Dermis microvascular lymphatic vessel endothelial cell (primary cell): ENCODE measurements at regions not wholly inside any gene's neighbourhood (a gene's known extent, or its start where the extent isn't known, plus 50 kb on each side); places are given as distances from the start of the nearest gene placed in this dataset.

Experiments used
- DNase-seq, 2 donors: peaks; one replicate each; pipeline versions ENCODE4 v3.0.0 to v3.0.0-alpha.2; 2010; ENCODE audit warnings: low read depth in 2 of 2

DNA sequence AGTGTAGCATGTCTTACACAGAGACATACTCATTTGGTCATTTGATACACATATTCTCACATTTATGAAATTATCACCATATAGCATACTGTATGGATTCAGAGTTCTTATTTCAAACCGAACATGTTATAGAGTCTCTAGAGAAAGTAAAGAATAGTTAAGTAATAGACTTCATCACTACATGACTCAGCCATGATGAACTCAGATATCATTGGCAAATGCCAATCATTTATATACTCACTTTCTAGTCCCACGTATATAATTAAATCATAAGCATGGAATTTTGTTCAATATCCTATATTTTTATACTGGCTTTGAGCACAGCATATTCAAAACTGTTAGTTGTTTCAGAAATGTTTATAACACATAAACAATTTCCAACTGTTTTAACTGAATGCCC lies 749.9 kb downstream of the HACE1 start:
- no peak for DNase-seq

DNA sequence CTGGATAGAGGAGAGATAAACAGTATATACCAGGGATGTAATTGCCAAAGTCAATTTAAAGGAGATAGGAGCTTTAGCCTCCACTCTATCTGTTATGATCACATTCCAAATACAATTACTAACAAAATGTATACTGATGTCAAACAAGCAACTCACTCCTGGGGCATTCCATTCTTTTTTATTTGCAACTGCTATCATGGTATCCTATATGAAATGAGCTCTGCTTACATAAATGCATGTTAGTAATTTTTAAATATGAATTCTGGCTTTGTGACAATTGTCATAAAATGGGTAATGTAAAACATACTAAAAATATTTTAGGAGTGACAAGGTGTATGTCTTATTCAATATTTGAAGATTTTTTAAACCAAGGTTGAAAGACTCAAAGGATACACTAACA lies 751.1 kb downstream of the HACE1 start:
- DNase-seq = no peak

DNA sequence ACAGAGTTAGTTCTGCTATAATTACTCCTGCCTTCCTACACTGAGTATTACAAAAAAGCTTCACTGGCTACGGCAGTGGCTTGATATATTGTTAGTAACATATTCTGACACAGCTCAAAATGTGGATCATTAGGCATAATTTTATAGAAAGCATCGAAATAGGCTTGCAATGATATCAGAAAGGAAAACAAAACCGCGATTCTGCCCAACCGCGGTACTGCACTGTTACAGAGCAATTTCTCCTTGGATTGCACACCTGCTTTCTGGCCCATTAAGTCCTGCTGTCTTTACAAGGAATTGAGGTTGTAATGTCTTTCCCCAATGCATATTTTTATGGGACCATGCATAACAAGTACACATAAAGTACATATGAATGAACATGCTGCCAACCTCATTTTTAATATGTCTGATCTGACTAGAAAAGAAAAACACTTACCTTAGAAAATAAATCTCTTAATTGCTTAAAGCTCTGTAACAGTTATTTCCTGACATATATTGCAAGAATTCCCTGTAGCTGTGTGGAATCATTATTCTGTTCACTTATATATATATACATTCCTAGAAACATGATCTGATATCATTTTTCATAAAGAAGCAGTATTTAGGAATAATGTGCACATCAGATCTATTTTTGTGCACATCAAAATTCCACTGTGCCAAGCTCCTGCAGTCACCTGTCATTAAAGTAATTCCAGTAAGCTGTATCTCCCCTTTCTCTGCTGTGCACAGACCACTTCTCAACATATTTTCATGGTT lies 763.9 kb downstream of the HACE1 start:
- no peak for DNase-seq

DNA sequence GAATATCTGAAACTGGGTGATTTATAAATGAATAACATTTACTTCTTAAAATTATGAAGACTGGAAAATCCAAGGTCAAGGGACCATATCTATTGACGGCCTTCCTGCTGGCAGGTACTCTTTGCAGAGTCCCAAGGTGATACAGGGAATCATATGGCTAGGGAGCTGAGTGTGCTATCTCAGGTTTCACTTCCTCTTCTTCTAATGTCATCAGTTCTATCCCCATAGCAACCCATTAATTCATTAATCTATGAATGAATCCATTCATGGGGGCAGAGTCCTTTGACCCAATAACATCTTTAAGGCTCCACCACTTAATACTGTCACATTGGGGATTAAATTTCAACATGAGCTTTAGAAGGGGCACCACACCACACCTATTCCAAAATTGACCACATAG lies 772.0 kb downstream of the HACE1 start:
- no peak for DNase-seq

DNA sequence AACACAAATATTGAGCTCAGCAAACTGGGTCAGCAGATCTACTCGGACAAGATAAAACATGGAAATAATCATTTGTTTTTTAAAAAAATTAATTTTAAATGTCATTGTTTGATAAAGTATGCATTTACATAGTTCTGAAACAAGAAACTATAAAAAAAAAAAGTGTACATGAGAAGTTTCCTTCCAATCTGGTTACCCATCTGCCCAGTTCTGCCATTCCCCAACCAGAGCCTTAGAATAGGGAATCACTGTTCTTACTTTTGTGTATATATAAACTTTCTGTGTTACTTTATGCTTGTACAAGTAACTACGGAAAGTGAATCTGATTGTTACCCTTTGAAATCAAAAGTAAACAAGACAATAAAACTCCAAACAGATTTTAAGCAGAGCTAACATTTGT lies 791.4 kb downstream of the HACE1 start:
- no peak for DNase-seq

DNA sequence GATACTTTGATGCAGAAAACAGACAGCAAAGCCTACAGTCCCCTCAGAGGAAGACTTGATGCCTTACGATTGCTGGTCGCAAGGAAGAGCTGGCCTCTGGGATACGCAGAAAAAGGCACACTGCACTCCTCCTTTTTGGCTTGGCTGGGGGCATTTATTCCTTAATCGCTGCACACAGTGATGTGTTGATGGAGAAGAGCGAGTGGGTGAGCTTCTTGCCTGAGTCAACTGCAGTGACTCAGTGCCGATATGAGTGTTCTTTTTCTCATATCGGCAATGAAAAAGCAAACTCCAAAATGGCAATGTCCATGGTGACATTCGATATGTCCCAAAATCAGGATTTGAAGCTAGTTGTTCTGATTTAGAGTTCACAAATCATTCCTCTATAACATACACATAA lies 794.8 kb downstream of the HACE1 start:
- no peak for DNase-seq

DNA sequence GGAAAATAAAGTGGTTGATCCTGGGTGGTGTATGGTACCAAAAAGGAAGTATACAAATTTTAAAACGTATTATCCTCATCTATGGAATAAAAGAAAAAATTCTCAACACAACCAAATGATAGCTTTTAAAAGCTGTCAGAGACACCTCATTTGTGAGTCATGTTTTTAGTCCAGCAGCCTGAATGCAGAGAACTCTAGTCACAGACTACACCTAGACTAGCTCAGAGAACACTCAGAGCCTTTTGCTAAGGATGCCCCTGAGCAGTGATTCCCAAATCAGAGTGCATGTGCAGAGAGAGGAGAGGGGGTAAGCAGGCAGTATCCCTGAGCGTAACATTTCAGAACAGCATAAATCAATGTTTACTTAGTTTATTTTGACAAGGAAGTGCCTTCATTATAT lies 809.3 kb downstream of the HACE1 start:
- peak in 1 of 2 donors; percentile 12 for DNase-seq

DNA sequence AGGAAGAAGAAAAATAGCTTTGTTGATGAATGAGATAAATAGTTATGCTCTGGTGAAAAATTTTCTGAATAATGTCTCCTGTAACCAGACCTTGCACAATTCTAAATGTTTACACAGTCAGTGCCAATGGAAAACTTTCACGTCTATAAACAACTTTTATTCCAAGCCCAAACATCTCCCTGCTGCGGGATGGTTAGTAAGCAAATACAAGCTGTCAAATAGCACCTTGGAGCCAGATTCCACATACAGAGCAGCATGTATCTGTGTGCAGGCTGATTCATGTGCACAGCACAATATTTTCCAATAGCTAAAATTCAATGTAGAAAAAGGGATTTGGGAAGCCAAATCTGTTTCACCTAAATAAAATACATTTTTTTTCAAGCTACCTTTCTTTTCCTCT lies 813.3 kb downstream of the HACE1 start:
- no peak for DNase-seq

DNA sequence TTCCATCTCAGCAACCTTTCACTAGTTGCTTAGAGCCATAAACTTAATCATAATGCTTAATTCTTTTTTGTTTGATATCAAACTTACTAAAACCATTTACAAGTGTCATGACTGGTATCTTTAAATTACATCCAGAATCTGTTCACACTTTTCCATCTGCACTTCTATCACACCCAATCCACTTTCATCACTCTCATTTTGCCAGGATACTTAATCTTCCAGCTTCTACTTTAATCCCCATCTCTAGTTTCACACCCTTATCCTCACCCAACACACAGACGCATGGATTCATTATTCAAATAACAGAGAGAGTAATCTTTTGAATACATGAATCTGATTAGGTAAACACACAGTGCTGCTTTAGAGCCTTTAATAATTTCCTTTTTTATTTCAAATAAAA lies 828.4 kb downstream of the HACE1 start:
- DNase-seq = no peak

DNA sequence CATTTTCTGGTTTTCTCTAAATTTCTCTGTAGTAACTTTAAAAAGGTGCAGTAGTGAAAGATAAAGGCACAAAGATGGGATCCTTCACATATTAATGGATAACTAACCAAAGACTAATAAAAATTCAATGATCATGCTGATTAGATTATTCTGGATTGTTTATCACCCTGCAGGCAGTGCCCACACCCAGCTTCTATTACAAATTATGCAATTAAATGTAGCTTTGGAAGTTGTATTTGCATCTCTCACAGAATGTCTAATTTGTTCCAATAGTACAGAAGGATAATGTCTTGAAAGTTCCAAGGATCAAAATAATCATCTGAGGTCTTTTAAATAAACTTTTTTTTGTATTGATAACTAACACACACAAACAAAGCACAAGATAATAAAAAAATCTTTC lies 837.6 kb downstream of the HACE1 start:
- DNase-seq = no peak

DNA sequence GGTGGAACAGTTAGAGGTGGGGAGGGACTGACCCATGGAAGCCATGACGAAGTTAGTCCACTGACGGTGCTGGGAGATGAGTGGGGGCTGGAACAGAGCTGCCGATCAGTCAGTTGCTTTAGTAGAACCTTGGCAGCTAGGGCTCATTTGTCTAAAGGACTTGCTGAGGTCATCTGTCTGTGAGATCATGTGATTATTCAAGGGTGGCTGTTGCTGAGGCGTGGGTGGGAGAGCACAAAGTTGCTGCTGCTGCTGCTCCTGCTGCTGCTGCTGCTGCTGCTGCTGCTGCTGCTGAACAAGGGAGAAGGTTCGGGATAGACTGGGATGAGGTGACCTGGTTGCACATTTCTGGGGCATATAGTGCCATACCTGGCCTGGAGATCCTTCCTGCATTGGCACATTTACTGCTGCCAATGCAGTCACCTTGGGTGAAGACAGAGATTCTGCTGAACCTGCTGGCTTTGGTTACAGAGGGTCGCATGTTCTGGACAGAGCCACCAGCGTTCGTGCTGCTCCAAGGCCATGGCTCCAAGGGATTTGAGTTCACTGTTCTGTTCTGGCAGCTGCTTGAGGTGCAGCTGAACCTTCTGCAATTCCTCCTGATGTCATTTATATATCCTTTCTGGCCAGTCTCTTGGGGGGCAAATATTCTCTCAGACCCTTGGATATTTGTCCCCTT lies 840.5 kb downstream of the HACE1 start:
- DNase-seq = no peak

DNA sequence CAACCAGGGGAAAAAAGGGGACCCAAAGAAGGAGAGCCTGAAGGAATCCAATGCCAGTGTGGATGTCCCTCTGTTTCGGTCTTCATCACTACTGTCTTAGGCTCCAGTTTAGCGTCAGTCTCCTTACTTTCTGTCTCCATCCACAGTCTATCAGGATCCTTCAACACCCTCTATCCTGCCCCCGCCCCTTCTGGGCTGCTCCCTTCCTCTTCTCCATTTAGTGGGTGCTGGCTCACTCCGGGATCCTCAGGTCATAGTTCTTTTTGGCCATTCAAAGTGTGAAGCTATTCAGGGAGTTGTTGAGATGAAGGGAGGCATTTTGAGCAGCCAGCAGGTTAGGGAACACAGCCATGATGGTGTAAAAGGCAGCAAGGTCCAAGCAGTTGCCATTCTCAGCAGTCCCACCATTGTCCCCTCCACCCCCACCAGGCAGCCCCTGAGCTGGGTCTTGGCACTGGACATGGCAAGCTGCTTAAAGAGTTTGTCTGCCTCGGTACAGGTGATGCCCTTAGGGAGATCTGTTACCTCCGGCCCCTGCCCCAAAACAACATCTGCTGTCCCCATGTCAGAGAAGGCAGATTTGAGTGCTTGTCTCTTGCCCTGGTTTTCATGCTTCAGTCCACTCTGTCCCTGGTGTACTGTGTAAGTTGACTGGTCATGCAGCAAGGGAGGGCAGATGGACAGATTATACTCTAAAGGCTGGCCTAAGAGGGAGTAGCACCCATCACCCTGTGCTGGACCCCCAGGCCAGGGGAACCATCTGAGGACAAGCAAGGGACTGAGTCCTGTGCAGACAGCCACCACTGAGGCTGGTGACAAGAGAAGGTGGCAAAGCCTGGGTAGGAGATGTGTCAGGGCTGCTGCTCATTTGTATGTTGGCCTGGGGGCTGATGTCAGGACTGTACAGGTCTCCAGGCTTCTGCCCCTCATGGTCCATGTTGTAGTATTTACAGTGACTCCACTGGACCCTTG lies 842.0 kb downstream of the HACE1 start:
- DNase-seq = no peak

DNA sequence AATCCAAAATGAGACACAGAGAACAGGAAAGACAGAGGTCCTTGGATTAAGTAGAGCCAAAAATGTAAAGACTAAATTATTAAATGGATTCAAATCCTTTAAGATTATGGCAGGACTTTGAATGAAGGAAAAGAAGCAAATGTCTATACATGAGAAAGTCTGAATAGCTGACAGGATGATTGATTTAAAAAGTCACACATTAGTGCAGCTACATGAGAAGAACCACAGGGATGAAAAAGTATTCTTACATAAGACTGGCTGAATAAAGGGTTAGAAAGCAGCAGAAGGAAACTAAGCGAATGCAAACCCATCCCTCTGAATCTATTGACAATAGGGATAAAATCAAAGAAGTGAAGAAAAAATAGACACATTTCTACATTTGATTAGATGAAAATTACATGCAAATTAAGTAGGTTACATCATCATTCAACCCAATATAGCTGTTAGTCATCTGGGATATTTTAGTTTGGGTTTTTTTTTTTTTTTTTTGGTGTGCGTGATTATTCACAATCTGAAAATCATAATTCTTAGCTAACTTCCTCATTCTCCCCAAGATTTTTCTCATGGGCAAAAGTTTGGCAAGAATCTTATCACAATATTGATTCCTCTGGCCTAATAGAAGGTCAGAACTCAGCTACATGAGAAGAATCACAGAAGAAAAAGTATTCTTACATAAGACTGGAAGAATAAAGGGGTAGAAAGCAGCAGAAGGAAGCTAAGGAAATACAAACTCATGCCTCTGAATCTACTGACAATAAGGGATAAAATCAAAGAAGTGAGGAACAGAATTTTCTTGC lies 845.4 kb downstream of the HACE1 start:
- DNase-seq = no peak

DNA sequence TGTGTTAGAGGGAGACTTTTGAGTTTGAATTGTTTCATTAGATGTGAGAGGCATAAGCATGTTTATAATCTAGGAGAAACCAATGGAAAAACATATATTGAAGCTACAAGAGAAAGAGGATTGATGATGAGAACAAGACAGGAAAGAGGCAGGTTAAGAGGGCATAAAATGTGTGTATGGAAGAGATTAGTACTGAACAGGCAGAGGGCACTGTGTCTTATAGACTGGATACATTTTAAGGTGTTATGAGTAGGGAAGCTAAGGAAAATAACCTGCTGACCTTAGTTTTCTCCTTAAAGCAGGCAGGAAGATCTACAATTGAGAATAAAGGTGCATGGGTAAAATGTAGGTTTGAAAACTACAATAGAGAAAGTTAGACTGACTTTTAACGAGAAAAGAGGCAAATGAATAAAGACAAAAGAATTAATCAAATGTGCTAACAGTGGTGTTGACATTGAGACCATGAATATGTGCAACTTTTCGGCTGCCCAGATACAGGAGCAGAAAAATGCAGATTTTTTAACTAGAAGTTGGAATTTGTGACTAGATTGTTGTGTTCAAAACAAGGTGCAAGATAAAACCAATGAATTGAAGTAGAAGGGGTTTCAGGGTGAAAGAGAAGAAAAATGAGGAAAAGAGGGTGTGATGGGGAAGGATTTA lies 846.3 kb downstream of the HACE1 start:
- DNase-seq = no peak

DNA sequence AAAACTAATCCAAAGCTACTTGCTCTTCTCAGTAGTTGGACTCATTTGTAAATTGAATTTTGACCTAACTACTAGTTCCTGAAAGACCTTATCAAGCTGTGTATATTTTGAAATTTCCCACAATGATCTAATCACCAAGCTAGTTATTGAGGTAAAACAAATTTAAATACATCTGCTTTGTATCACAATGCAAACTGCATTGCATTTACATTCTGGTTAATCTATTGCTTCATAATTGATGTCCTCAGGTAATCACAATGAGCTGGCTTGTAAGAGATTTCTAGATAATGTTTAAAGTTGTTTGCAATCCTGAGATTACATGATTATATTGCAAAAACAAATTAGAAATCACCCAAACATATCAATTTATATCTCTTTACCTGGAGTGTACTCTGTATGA lies 848.8 kb downstream of the HACE1 start:
- DNase-seq = no peak

DNA sequence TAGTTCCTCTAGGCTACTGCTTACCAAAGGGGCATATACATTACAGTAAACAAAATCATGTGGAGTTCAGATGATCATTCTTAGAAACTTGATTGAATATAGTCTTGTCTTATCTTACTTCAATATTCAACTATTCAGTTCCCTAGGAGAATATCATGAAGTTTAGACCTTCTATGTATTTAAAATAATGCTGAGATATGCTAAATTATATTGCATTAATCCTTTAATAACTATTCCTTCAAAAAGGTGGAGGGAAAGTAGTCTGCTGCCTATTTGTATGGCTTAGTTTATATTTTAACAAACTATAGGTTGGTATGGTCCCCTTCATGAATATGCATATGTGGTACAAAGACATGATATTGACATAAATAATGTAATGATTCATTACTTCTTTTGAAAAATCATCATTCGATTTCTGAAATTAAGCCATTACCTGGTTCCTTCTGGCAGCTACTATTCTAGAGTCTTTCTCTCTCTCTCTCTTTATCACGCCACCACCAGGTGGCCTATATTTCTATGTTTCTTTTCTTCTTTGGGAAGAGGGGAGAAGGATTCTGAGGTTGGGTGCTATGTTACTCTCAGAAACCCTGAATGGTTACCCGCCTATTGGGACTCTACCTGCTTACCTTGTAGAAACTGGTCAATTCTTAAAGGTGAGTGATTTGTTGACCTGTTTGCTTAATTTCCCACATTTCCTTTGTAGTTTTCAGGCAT lies 855.8 kb downstream of the HACE1 start:
- DNase-seq = no peak

DNA sequence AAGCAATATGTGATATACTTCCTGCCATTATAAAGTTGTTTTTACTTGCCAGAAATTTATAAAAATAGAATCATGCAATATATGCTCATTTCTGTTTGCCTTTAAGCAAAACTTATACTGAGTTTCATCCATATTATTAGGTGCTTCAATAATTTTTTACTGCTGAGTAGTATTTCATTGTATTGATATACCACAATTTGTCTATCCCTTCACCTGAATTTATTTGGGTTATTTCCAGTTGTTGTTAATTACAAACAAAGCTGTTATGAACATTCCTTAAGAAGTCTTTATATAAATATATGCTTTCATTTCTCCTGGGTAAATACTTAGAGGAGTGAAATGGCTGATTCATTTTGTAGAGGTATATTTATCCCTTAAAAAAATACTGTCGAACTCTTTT lies 864.1 kb downstream of the HACE1 start:
- DNase-seq = no peak

DNA sequence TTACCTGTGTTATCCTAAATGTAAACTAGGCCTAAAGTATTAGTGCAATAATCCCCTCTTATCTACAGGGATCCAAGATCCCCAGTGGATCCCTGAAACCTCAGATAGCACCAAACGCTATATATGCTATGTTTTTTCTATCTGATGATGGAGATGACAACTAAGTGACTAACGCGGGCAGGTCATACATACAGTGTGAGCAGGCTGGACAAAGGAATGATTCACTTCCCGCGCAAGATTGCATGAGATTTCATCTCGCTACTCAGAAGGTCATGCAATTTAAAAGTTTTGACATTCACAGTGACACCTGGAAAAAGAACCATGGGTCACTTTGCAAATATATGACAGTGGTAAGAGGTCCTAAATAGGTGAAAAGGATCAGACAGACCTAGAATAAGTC lies 875.9 kb downstream of the HACE1 start:
- DNase-seq = peak in 1 of 2 donors; percentile 17

DNA sequence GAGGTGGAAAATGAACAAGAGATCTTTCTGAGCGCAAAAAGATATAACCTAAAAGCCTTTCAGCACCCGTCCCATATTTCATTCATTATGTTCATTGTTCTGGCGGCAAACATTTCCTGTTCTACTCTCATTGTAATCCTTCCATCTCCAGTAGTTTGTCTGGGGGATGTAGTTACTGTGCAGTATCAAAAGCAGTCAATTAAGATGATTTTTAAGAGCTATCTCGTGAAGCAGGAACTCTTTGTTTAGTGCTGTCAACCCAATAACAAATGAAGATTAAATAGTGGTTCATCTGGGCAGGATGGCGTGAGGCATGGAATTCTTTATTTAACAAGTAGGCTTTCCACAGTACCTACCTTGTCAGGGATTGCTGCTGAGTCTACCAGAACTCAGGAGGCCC lies 876.7 kb downstream of the HACE1 start:
- DNase-seq = no peak

DNA sequence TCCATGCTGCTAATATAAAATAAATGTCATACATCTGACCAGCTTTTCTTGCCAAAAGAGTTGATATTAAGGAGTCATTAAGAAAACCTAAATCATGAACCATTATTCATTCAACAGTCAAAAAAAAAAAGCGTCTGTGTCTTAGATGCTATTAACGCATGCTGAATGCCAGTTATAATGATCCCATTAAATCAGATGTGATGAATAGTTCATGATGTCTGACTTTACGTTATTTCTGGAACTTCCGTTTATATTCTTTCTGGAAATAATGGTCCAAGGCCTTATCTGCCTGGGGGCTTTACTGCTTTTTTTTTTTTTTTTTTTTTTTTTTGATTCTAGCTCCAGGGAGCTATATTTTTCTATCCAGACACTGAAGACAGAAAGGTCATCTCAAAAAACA lies 877.1 kb downstream of the HACE1 start:
- DNase-seq = no peak
